ENCODE measurements at regions not wholly inside any gene's neighbourhood (a gene's known extent, or its start where the extent isn't known, plus 50 kb on each side); places are given as distances from the start of the nearest gene placed in this dataset.

- TF ChIP-seq EZH2phosphoT487 (IDR thresholded peaks at IDR 0.05; ENCODE audit: borderline replicate concordance, low read depth, low read length) = no peak
- TF ChIP-seq CTCF (conservative IDR thresholded peaks at IDR 0.05; ENCODE audit: low read length) = no peak
Measured at GRCh38 chr20:56903421-56903820, 274.3 kb downstream of the TFAP2C start.

All from OCI-LY7 (cell line).